ENCODE measurements at regions not wholly inside any gene's neighbourhood (a gene's known extent, or its start where the extent isn't known, plus 50 kb on each side); places are given as distances from the start of the nearest gene placed in this dataset.

- H3K4me3 ChIP-seq (ENCODE audit: low read depth, poor library complexity, severe bottlenecking) = no peak overlapping the region
- intact Hi-C loops (cut with DNase I; ENCODE audit: low total_unique reads) = no loop called here
These were observed 82.7 kb upstream of the DUSP22 start for GRCh38 chr6:209432-210103.

GRCh38 chr6:210104-210456 is 82.2 kb upstream of the DUSP22 start:
- TF ChIP-seq POLR2A (IDR thresholded peaks at IDR 0.05) (no peak), CTCF (IDR thresholded peaks at IDR 0.05) (no peak)
- intact Hi-C loops (cut with DNase I; ENCODE audit: low total_unique reads) = no loop called here
- no peak overlapping the region for H3K4me3 ChIP-seq (ENCODE audit: low read depth, poor library complexity, severe bottlenecking)
- WGBS, 2 donors = 91 to 95% methylated on average over 7 of the region's 7 CpGs
- DNase-seq (ENCODE audit: low spot score in 2 of 2) = no peak

More at GRCh38 chr6:209432-210103, 82.7 kb upstream of the DUSP22 start:
- TF ChIP-seq POLR2A (IDR thresholded peaks at IDR 0.05) = no peak
- TF ChIP-seq CTCF (IDR thresholded peaks at IDR 0.05) = no peak
- DNase-seq (ENCODE audit: low spot score in 2 of 2) = no peak
- WGBS, 2 donors = 75 to 87% methylated on average over 27 of the region's 27 CpGs

- no peak overlapping the region for H3K4me3 ChIP-seq (ENCODE audit: low read depth, poor library complexity, severe bottlenecking)
- intact Hi-C loops (cut with DNase I; ENCODE audit: low total_unique reads) = no loop called here
- TF ChIP-seq CTCF (IDR thresholded peaks at IDR 0.05) (no peak), POLR2A (IDR thresholded peaks at IDR 0.05) (no peak)
- 81 to 84% methylated on average over 13 of the region's 13 CpGs for WGBS, 2 donors
- no peak for DNase-seq (ENCODE audit: low spot score in 2 of 2)
These were observed 81.4 kb upstream of the DUSP22 start for GRCh38 chr6:210778-211374.

GRCh38 chr6:211871-212497 is 80.3 kb upstream of the DUSP22 start:
- WGBS, 2 donors = 75 to 77% methylated on average over 10 of the region's 10 CpGs

GRCh38 chr6:213284-213683 is 79.0 kb upstream of the DUSP22 start:
- no peak overlapping the region for H3K4me3 ChIP-seq (ENCODE audit: low read depth, poor library complexity, severe bottlenecking)
- intact Hi-C loops (cut with DNase I; ENCODE audit: low total_unique reads) = no loop called here
- WGBS, 2 donors = 87 to 88% methylated on average over 4 of the region's 4 CpGs
- DNase-seq (ENCODE audit: low spot score in 2 of 2) = no peak
- TF ChIP-seq POLR2A (IDR thresholded peaks at IDR 0.05) (no peak), CTCF (IDR thresholded peaks at IDR 0.05) (no peak)

More at GRCh38 chr6:211871-212497, 80.3 kb upstream of the DUSP22 start:
- TF ChIP-seq CTCF (IDR thresholded peaks at IDR 0.05) (no peak), POLR2A (IDR thresholded peaks at IDR 0.05) (no peak)
- intact Hi-C loops (cut with DNase I; ENCODE audit: low total_unique reads) = no loop called here
- DNase-seq (ENCODE audit: low spot score in 2 of 2) = no peak
- H3K4me3 ChIP-seq (ENCODE audit: low read depth, poor library complexity, severe bottlenecking) = no peak overlapping the region

Measured in lower leg skin (tissue), 4 donors.